BJ (cell line): ENCODE measurements at regions not wholly inside any gene's neighbourhood (a gene's known extent, or its start where the extent isn't known, plus 50 kb on each side); places are given as distances from the start of the nearest gene placed in this dataset. TPM values are rescaled to one million over a fixed set of nuclear protein-coding genes. Genes with fewer than 3 reads are reported as not detected.

Source experiments
- CTCF ChIA-PET: fragments of 350-600 bp; formaldehyde crosslinking; extraction: SDS; loops from one replicate; lab custom pipeline; 2021; ENCODE audit warnings: antibody characterized with exemption, inconsistent platforms; lab: Yijun Ruan, JAX
- POLR2A ChIA-PET: fragments of 300-600 bp; sonication (Branson Sonifier 250); formaldehyde crosslinking; extraction: SDS; loops from one replicate; lab custom pipeline; 2021; ENCODE audit warnings: antibody characterized with exemption; lab: Charles Lee
- DNase-seq: peaks from one replicate; pipeline ENCODE4 v3.0.0-alpha.2; 2011; ENCODE audit warnings: low read depth
- H3K27me3 ChIP-seq: 2 replicates; pipeline ENCODE4 v1.6.0; 2011; ENCODE audit warnings: low read length; ENCODE audit not compliant: control insufficient read depth, insufficient read depth
- H3K36me3 ChIP-seq: 2 replicates; pipeline ENCODE4 v1.5.1; 2011; ENCODE audit warnings: low read length; ENCODE audit not compliant: control insufficient read depth, insufficient read depth
- H3K4me3 ChIP-seq: 2 replicates; pipeline ENCODE4 v1.5.1; 2011; ENCODE audit warnings: low read depth, mild to moderate bottlenecking, control low read depth, low read length
- small RNA-seq: library from RNA; depleted of rRNA; stranded (forward); fragments of <200 nt; gene quantifications from one replicate; pipeline ENCODE3, GENCODE V24; 2012; ENCODE audit warnings: low replicate concordance, low read depth; ENCODE audit not compliant: insufficient read length
- TF ChIP-seq, protein P1 (sequence below): IDR thresholded peaks from 2 replicates; pipeline ENCODE4 v1.5.1; 2011; ENCODE audit warnings: low read depth, mild to moderate bottlenecking, control low read depth, inconsistent platforms, low read length, moderate library complexity; ENCODE audit not compliant: insufficient read depth

GRCh38 chr6:139427199-139427598 lies 52.8 kb upstream of the CITED2 start:
- TF ChIP-seq, protein P1, sequence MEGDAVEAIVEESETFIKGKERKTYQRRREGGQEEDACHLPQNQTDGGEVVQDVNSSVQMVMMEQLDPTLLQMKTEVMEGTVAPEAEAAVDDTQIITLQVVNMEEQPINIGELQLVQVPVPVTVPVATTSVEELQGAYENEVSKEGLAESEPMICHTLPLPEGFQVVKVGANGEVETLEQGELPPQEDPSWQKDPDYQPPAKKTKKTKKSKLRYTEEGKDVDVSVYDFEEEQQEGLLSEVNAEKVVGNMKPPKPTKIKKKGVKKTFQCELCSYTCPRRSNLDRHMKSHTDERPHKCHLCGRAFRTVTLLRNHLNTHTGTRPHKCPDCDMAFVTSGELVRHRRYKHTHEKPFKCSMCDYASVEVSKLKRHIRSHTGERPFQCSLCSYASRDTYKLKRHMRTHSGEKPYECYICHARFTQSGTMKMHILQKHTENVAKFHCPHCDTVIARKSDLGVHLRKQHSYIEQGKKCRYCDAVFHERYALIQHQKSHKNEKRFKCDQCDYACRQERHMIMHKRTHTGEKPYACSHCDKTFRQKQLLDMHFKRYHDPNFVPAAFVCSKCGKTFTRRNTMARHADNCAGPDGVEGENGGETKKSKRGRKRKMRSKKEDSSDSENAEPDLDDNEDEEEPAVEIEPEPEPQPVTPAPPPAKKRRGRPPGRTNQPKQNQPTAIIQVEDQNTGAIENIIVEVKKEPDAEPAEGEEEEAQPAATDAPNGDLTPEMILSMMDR = no peak
- no peaks in the 10 kb centered on the region for H3K27me3 ChIP-seq
- H3K36me3 ChIP-seq = no peaks in the 10 kb centered on the region
- H3K4me3 ChIP-seq = no peak overlapping the region
- ChIA-PET POLR2A (no interaction called here), CTCF (no interaction called here)
- DNase-seq = no peak

GRCh38 chr6:139426795-139427194 lies 52.3 kb upstream of the CITED2 start:
- TF ChIP-seq, protein P1 = no peak
- no peak for DNase-seq
- Histone ChIP-seq H3K36me3 (no peaks in the 10 kb centered on the region), H3K4me3 (no peak overlapping the region), H3K27me3 (no peaks in the 10 kb centered on the region)
- ChIA-PET POLR2A (no interaction called here), CTCF (no interaction called here)

DNA sequence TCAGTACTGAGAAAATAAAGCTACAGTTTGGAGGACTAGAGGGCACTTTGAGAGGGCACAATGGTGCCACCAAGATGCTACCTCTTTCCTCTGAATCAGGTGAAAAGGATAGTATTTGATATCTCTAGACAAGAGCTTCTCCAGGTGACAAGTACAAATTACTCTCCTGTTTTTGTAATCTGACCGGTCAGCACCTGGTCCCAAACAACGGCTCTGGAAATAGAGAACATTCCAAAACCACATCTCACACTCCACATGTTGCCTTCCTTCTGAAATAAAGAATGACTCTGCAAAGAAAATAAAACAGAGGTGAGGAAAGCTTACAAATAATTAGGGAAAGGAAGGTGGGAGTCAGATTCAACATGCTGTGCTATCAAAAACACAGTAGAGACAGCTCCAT lies 51.3 kb upstream of the CITED2 start:
- H3K4me3 ChIP-seq = no peak overlapping the region
- TF ChIP-seq, protein P1 = no peak
- no peaks in the 10 kb centered on the region for H3K27me3 ChIP-seq
- DNase-seq = no peak
- no peaks in the 10 kb centered on the region for H3K36me3 ChIP-seq
- CTCF ChIA-PET = no interaction called here
- POLR2A ChIA-PET = no interaction called here

DNA sequence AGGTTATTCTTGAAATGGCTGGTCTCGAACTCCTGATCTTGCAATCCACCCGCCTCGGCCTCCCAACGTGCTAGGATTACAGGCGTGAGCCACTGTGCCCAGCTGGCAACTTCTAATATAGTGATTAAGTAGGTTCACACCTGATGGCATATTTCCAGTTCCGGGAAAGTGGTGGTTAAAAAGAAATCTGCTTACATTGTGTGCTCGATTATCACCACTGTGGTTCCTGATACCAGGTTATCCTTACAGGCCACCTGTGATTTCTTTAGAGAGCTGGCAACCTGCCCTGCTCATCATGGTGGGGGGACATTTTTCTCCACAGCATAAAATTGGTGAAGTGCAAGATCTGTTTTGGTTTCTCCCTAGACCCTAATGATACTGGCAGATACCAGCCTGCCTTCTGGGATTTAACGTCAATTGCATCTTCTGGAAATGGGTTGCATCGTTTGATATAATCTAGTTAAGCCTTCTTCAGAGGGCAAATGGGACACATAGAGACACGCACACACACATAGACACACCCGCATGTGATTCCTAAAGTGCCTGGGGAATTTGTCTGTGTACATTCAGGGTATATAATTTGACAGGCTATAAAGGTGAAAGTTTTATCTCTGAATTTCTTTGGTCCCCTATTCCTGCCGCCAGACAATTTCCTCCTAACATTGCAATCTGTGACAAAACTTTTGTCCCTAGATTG lies 49.7 kb upstream of the CITED2 start:
- CTCF ChIA-PET = interaction anchor here (1.5 kb wide), 1 partner anchor 10 kb away, joined by 4 read pairs; no protein-coding TSS in a partner anchor
- Histone ChIP-seq H3K36me3 (no peaks in the 10 kb centered on the region), H3K27me3 (no peaks in the 10 kb centered on the region), H3K4me3 (no peak overlapping the region)
- POLR2A ChIA-PET = no interaction called here
- TF ChIP-seq, protein P1 = no peak
- DNase-seq = no peak

Small RNA genes in the stretch of these regions (small RNA-seq; reads per million reads assigned to genes)
- gene AL357080.1 = not detected
- not detected for gene MIR3668
- gene MIR4465 = not detected
- gene RN7SKP106 = not detected
- not detected for gene RNA5SP220
